GM19452 (cell line): ENCODE measurements at regions not wholly inside any gene's neighbourhood (a gene's known extent, or its start where the extent isn't known, plus 50 kb on each side); places are given as distances from the start of the nearest gene placed in this dataset.
"Not testable (repeated sequence)": the region's sequence is repeated elsewhere in the genome, so short reads cannot be mapped to it uniquely, and the experiment has no call there.

Source experiments
- ATAC-seq: cut with Tn5 transposase; IDR thresholded peaks from one replicate; pipeline ENCODE4 v1.9.1; 2021; ENCODE audit not compliant: unreplicated experiment

- ATAC-seq = no peak
These were observed 266.6 kb downstream of the MEX3B start for GRCh38 chr15:81779181-81779580.

DNA sequence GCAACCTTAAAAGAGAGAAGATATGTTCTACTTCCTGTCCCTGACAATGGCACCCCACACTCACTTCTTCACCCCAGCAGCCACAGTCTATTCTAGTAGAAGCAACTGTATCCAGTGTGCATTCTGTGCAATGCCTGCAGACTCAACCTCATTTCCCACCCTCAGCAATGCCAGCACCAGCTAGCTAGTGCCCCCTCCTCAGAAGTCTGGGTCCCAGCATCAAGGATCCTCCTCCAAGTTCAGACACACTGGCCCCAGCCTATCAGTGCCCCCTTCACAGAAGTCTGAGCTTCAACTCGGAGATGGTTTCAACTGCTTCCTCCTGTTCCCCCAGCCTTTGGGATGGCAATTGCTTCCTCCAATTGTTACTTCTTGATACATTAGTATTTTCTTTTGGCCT, 268.3 kb downstream of the MEX3B start:
- ATAC-seq = no peak

DNA sequence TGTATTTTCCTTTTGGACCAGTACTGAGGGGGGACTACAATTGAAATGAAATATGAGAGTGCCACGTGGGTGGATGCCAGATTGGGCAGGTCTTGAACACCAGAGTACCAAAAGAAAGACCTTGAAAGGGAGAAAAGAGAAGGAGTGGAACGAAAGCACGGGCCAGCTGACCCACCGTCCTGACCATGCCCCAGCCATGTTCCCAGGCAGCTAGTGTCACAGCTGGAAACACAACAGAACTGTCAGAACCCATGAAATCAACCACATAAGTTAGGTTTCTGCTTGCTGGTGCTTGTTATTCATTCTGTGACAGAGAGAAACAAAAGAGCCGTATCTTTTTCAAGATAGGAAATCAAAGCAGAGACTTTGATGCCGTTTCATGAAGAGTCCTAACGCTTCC, 268.8 kb downstream of the MEX3B start:
- ATAC-seq = no peak

- not testable (repeated sequence) for ATAC-seq
These were observed 270.0 kb downstream of the MEX3B start for GRCh38 chr15:81775779-81776178.

DNA sequence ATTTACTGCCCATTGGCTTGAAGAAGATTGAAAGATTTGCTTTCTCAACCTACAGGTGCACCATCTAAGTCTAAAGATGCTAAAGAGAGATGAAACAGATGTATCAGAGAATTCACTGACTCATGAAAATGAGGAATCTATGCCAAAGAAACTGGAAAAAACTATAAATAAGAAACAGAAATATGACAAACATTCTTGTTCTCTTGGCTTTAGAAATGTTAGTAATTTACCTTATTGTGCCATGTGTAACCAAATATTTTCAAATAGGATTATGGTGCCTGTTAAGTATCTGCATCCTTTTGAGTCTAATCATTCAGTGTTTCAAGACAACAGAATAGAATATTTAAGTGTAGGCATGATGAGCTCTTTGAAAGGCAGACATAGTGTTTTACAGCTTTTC, 271.5 kb downstream of the MEX3B start:
- no peak for ATAC-seq

GRCh38 chr15:81768773-81769172, 277.0 kb downstream of the MEX3B start:
- ATAC-seq = no peak

DNA sequence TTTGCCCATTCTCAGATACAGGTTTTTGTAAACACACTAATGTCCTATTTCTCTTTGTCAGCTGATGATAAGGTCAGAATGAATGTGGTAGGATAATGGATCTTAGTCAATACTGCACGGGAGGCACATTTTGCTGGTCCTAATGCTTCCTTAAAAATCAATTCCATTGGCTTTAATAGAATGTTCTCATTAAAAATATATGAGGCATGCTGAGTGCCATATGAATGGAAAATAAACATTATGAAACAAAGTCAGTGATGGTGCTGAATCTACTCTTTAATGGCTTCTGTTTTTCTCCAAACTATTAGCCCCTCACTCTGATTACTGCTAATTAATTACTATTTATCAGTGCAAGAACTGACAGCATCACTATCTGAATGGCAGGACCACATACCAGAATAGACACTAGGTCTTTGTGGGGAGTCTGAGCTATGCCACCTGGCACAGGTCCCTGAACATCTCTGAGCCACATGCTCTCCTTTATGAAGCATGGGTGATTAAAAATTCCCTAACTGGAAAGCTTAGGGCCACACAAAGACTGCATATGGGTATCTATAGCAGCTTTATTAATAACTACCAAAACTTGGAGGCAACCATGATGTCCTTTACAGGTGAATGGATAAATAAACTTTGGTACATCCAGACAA, 278.9 kb downstream of the MEX3B start:
- no peak for ATAC-seq

DNA sequence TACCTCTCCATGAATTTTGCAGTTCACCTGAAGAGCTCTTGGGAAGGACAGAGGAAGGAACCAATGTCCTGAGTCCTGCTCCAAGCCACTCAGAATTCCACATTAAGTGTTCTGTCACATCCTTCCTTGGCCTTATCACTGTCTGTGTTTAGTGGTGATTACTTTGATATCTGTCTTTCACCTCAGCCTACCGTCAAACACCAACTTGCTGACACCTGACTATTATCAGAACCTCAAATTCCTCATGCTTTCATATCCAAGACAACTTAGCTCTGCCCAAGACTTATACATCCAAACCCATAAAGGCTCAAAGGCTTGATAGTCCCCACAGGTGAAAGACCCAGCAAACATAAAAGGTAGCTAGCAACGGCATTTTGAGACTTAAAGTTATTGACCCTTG, 280.0 kb downstream of the MEX3B start:
- ATAC-seq = no peak

DNA sequence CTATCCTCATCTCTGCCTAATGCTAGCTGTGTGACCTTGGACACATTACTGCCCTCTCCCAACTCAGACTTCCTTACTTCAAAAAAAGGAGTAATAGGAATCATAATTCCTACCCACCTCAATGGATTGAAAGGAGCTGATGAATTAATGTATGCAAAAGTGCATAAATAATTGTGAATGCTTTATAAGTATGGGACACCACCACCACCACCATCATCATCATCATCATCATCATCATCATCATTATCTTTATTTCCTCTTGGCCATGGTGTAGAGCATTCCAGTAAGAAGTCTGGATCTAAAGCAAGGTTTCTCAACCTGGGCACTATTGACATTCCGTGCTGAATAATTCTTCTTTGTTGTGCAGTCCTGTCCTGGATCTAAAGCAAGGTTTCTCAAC, 282.5 kb downstream of the MEX3B start:
- ATAC-seq = no peak

DNA sequence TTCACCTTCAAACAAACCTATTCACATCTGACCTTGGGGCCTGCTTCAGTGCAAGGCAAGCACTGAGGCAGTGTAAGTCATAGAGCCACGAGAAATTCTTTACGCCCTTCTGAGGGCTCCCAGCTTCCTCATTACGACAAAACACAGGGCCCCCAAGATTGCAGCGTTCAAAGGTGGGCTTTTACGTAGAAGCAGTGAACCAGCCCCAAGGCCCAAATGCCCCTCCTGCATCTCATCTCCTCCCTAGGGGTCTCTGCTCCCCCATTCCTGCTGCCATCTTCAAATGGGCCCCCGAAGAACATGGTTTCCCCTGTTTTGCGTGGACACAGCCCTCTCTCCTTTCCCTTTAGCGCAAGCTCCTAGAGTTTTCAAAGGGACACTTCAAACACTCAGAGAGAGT, 285.1 kb downstream of the MEX3B start:
- ATAC-seq = no peak

DNA sequence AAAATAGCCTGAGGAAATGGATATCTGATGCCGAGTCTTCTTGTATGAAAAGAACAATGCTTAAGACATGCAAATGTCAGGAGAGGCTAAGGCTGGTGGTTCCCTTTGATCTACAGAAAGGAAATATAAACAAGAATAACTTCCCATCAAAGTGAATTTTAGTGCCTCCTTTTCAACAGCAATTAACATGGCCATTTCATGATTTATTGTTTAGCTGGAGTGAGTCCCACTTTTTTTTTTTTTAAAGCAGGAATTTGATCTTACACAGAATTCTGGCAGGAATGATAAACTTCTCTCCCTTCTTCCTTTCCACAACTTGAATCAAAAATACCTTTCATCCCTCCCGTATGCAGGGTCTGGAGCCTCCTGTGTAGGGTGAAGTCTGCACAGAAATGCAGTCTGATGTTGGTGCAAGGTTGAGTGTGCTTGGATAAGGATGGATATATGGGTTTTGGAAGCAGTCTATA, 287.0 kb downstream of the MEX3B start:
- no peak for ATAC-seq

- ATAC-seq = no peak
These were observed 290.2 kb downstream of the MEX3B start for GRCh38 chr15:81755626-81756025.

GRCh38 chr15:81754078-81754477, 291.7 kb downstream of the MEX3B start:
- no peak for ATAC-seq

GRCh38 chr15:81752974-81753373, 292.8 kb downstream of the MEX3B start:
- no peak for ATAC-seq

DNA sequence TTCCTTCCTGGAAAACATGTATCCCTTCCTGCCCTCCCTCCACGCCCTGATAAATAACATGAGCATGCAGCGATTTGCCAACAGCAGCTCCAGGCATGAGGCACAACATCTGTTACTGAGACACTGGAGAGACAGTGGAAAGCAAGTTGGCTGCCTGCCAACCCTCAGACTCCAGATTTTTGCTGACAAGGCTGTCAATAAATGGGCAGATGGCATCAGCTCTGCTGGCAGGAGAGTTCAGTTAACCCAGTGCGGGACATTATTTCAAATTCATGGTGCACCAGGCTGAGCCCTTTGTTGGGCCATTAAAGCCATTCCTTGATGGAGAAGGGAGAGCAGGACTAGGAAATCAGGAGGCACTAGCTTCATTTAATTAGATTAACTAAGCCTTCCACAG, 293.3 kb downstream of the MEX3B start:
- ATAC-seq = no peak

- no peak for ATAC-seq
These were observed 293.8 kb downstream of the MEX3B start for GRCh38 chr15:81751816-81752545.

DNA sequence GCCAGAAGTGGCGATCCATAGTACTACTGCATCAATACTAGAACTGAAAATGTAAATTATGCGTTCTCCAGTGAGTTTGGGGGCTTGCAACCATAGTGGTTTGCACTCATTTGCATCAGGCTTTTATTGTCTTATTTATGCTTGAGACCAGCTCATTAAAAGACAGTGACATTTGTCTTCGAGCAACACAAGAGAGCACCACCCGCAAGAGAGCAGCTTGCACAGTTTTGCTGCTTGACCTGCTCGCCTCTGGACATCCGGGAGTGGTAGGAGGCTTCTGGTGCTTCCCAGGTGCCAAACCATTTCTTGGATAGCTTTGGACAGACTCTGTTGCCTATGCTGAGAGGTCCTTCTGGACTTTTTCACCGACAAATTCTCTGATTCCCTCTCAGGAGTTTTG, 294.6 kb downstream of the MEX3B start:
- ATAC-seq = no peak

GRCh38 chr15:81749716-81750375, 296.0 kb downstream of the MEX3B start:
- ATAC-seq = no peak

DNA sequence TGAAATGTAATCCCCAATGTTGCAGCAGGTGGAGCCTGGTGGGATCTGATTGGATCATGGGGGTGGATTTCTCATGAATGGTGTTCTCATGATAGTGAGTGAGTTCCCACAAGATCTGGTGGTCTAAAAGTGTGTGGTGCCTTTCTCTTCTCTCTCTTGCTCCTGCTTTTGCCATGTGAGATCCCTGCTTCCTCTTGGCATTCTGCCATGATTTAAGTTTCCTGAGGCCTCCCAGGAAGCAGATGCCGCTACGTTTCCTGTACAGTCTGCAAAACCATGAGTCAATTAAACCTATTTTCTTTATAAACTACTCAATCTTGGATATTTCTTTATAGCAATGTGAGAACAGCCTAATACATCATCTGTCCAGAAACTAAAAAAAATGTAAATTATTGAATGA, 298.3 kb downstream of the MEX3B start:
- ATAC-seq = no peak

- ATAC-seq = no peak
These were observed 298.8 kb downstream of the MEX3B start for GRCh38 chr15:81747026-81747425.

- no peak for ATAC-seq
These were observed 301.5 kb downstream of the MEX3B start for GRCh38 chr15:81744364-81744763.

DNA sequence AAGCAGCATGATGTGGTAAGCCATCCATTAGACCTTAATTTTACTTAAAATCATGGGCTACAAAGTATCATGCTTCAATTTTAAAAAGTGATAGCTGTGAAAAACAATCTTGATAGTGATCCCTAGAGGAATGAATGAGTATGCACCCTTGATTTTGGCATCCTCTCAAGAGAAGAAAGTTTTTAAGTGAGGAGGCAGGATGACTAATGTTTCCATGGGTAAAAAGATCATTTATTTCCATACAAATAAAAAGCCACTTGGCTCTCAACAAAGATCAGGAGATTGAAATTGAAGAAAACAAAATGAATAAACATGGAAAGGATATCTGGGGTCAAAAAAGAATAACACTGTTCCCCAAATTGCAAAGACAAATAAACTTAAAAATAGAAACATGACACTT, 305.4 kb downstream of the MEX3B start:
- ATAC-seq = no peak
